ENCODE measurements at regions not wholly inside any gene's neighbourhood (a gene's known extent, or its start where the extent isn't known, plus 50 kb on each side); places are given as distances from the start of the nearest gene placed in this dataset.
A peak's percentile ranks its signal among the peaks of the same experiment; 100 is the strongest.

- no peak for DNase-seq
- Histone ChIP-seq H3K9me3 (no peaks in the 10 kb centered on the region), H3K27me3 (replicated peaks in 1 of 7) (peaks cover 0 to under 1% (median 0%) of the 10 kb centered on the region in 7 donors), H3K4me1 (no peaks in the 10 kb centered on the region), H3K4me3 (no peak overlapping the region), H3K27ac (no peak overlapping the region), H3K36me3 (no peaks in the 10 kb centered on the region)
- no peak for TF ChIP-seq POLR2AphosphoS5 (IDR thresholded peaks at IDR 0.05)
- no peak for TF ChIP-seq POLR2A (IDR thresholded peaks at IDR 0.05)
- TF ChIP-seq CTCF (IDR thresholded peaks at IDR 0.05 in 8 of 11, conservative IDR thresholded peaks at IDR 0.05 in 3 of 11): no peak
- 70 to 88% (median 81%) methylated on average over 3 of the region's 3 CpGs for WGBS, 5 donors
- intact Hi-C loops (cut with DNase I; ENCODE audit: low total_unique reads): no loop called here
These were observed 64.9 kb upstream of the DAAM1 start for GRCh38 chr14:59123531-59123930.

GRCh38 chr14:59123975-59124374, 64.5 kb upstream of the DAAM1 start:
- intact Hi-C loops (cut with DNase I; ENCODE audit: low total_unique reads): no loop called here
- 41 to 53% (median 46%) methylated on average over 4 of the region's 4 CpGs for WGBS, 5 donors
- no peaks in the 10 kb centered on the region for H3K9me3 ChIP-seq
- no peak overlapping the region for H3K27ac ChIP-seq
- H3K4me3 ChIP-seq: no peak overlapping the region
- H3K4me1 ChIP-seq: no peaks in the 10 kb centered on the region
- no peak for DNase-seq
- no peak for TF ChIP-seq CTCF (IDR thresholded peaks at IDR 0.05 in 8 of 11, conservative IDR thresholded peaks at IDR 0.05 in 3 of 11)
- TF ChIP-seq POLR2A (IDR thresholded peaks at IDR 0.05): no peak
- TF ChIP-seq POLR2AphosphoS5 (IDR thresholded peaks at IDR 0.05): no peak
- H3K27me3 ChIP-seq (replicated peaks in 1 of 7): peaks cover 0 to 5% (median 0%) of the 10 kb centered on the region in 7 donors
- H3K36me3 ChIP-seq: no peaks in the 10 kb centered on the region

- TF ChIP-seq POLR2AphosphoS5 (IDR thresholded peaks at IDR 0.05): no peak
- no peak for TF ChIP-seq CTCF (IDR thresholded peaks at IDR 0.05 in 8 of 11, conservative IDR thresholded peaks at IDR 0.05 in 3 of 11)
- TF ChIP-seq POLR2A (IDR thresholded peaks at IDR 0.05): no peak
- no peak for DNase-seq
- 69 to 83% (median 76%) methylated on average over 4 of the region's 4 CpGs for WGBS, 5 donors
- Histone ChIP-seq H3K4me1 (no peaks in the 10 kb centered on the region), H3K36me3 (no peaks in the 10 kb centered on the region), H3K27ac (no peak overlapping the region), H3K27me3 (replicated peaks in 1 of 7) (peaks cover 0 to 5% (median 0%) of the 10 kb centered on the region in 7 donors), H3K9me3 (no peaks in the 10 kb centered on the region), H3K4me3 (no peak overlapping the region)
- intact Hi-C loops (cut with DNase I; ENCODE audit: low total_unique reads): no loop called here
These were observed 63.3 kb upstream of the DAAM1 start for GRCh38 chr14:59125156-59125555.

GRCh38 chr14:59126714-59127436, 61.6 kb upstream of the DAAM1 start:
- 41 to 48% (median 44%) methylated on average over 4 of the region's 4 CpGs for WGBS, 5 donors
- no peak for DNase-seq
- H3K9me3 ChIP-seq: no peaks in the 10 kb centered on the region
- no peak overlapping the region for H3K4me3 ChIP-seq
- H3K36me3 ChIP-seq: no peaks in the 10 kb centered on the region
- no peak for TF ChIP-seq POLR2AphosphoS5 (IDR thresholded peaks at IDR 0.05)
- TF ChIP-seq CTCF (IDR thresholded peaks at IDR 0.05 in 8 of 11, conservative IDR thresholded peaks at IDR 0.05 in 3 of 11): peak; percentile 65 to 90 (median 80)
- no peak for TF ChIP-seq POLR2A (IDR thresholded peaks at IDR 0.05)
- H3K27me3 ChIP-seq (replicated peaks in 1 of 7): peaks cover 0 to 9% (median 0%) of the 10 kb centered on the region in 7 donors
- intact Hi-C loops (cut with DNase I; ENCODE audit: low total_unique reads): loop anchor here (2.0 kb wide), 1 partner anchor 316 kb away; no protein-coding TSS in a partner anchor
- H3K4me1 ChIP-seq: peaks cover 0 to 5% (median 0%) of the 10 kb centered on the region in 6 donors
- H3K27ac ChIP-seq: no peak overlapping the region
